GM13977 (cell line): ENCODE measurements at regions not wholly inside any gene's neighbourhood (a gene's known extent, or its start where the extent isn't known, plus 50 kb on each side); places are given as distances from the start of the nearest gene placed in this dataset.

ENCODE experiments used
- DNase-seq: peaks from one replicate; pipeline ENCODE4 v3.0.0; 2012; ENCODE audit warnings: low spot score
- in situ Hi-C: fragments of 300-500 bp; cut with MboI; formaldehyde crosslinking; loops from one replicate; pipeline ENCODE4 v1.12.0; 2022; ENCODE audit warnings: low sequenced_read_pairs, low pct_unique_long_range_greater_than_20kb, mixed read lengths, inconsistent platforms; ENCODE audit not compliant: unreplicated experiment
- TF ChIP-seq, protein P1 (sequence below): IDR thresholded peaks from 2 replicates; pipeline ENCODE4 v1.5.1; 2012; ENCODE audit warnings: mild to moderate bottlenecking, control low read depth; ENCODE audit not compliant: insufficient read depth; ENCODE audit errors: extremely low read depth, missing control alignments

DNA sequence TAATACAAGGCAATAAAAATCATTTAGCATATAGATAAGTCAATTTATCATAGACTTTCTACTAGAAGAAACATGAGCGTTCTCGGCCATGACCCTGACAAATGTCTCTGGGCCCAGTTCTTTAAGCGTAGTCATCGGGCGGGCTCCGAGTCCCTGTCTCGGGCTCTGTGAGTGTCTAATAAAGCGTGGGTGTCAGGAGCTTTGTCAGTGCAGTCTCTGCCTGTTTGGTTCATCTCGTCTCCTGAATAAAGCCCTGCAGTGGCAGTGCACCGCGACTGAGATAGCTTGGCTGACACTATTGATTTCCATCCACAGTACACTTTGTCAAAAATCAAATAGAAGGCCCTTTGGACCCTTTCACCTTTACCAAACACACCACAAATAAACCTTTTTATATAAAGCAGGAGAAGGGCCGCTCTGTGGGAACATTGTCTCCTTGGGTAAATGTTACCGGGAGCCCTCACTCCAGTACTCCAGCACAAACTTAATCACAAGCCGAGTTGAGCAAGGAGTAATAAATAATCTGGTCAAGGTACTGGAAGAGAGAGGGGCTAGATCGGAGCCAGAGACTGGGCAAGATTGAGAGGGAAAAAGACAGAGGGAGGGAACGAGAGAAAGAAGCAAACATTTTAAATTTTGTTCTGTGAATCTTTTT, 368.2 kb upstream of the TSHZ3 start:
- TF ChIP-seq, protein P1, sequence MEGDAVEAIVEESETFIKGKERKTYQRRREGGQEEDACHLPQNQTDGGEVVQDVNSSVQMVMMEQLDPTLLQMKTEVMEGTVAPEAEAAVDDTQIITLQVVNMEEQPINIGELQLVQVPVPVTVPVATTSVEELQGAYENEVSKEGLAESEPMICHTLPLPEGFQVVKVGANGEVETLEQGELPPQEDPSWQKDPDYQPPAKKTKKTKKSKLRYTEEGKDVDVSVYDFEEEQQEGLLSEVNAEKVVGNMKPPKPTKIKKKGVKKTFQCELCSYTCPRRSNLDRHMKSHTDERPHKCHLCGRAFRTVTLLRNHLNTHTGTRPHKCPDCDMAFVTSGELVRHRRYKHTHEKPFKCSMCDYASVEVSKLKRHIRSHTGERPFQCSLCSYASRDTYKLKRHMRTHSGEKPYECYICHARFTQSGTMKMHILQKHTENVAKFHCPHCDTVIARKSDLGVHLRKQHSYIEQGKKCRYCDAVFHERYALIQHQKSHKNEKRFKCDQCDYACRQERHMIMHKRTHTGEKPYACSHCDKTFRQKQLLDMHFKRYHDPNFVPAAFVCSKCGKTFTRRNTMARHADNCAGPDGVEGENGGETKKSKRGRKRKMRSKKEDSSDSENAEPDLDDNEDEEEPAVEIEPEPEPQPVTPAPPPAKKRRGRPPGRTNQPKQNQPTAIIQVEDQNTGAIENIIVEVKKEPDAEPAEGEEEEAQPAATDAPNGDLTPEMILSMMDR: no peak
- no peak for DNase-seq
- in situ Hi-C loops: no loop called here

DNA sequence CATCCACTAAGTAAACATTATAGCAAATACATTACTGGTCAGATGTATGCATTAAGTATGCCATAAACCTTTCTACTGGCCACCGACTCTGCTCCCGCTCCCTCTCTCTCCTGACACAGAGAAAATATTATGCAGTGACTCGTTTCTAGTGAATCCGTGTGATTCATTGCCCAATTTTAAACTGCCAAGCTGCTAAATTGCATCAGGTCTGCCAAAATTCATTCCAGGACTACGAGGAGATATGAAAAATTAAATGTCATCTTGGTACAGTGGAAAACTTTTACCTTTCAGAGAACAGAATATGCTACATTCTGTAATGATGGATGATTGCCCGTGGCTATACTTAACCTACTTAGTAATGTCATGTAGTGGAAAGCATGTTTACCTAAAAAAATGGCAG, 368.8 kb upstream of the TSHZ3 start:
- in situ Hi-C loops: no loop called here
- DNase-seq: no peak
- TF ChIP-seq, protein P1: no peak

GRCh38 chr19:31718898-31719297, 369.7 kb upstream of the TSHZ3 start:
- DNase-seq: no peak
- TF ChIP-seq, protein P1: no peak
- in situ Hi-C loops: no loop called here

- in situ Hi-C loops: no loop called here
- TF ChIP-seq, protein P1: no peak
Observed at GRCh38 chr19:31723101-31723500, 373.9 kb upstream of the TSHZ3 start.

GRCh38 chr19:31725051-31725450, 375.8 kb upstream of the TSHZ3 start:
- DNase-seq: no peak
- TF ChIP-seq, protein P1: no peak
- in situ Hi-C loops: no loop called here

More at GRCh38 chr19:31723101-31723500, 373.9 kb upstream of the TSHZ3 start:
- no peak for DNase-seq

GRCh38 chr19:31727536-31727935, 378.3 kb upstream of the TSHZ3 start:
- in situ Hi-C loops: no loop called here
- no peak for DNase-seq
- TF ChIP-seq, protein P1: no peak
